ENCODE measurements at regions not wholly inside any gene's neighbourhood (a gene's known extent, or its start where the extent isn't known, plus 50 kb on each side); places are given as distances from the start of the nearest gene placed in this dataset.

- peak; percentile 97 for TF ChIP-seq CTCF (IDR thresholded peaks at IDR 0.05)
- peak; percentile 55 for TF ChIP-seq EZH2 (IDR thresholded peaks at IDR 0.05)
- no peak for TF ChIP-seq EZH2phosphoT487 (IDR thresholded peaks at IDR 0.05)
These were observed 52.7 kb upstream of the CD34 start for GRCh38 chr1:207963427-207964194.

Measured in neural progenitor cell (in vitro differentiated cells).